Endothelial cell of umbilical vein (primary cell): ENCODE measurements at regions not wholly inside any gene's neighbourhood (a gene's known extent, or its start where the extent isn't known, plus 50 kb on each side); places are given as distances from the start of the nearest gene placed in this dataset.
A peak's percentile ranks its signal among the peaks of the same experiment; 100 is the strongest.

Experiments
- BruUV-seq: library from RNA; stranded (reverse); fragments of 400-500 nt; replicated peaks from 2 replicates; lab custom pipeline; 2021; lab: Mats Ljungman, UMichigan
- CTCF ChIA-PET: fragments of 300-600, 350-600 bp; sonication (Branson Sonifier 250); formaldehyde crosslinking; loops from one replicate; lab custom pipeline; 2021; ENCODE audit warnings: antibody characterized with exemption, inconsistent platforms; lab: Charles Lee
- POLR2A ChIA-PET: fragments of 300-600, 350-600 bp; sonication (Branson Sonifier 250); formaldehyde crosslinking; loops from one replicate; lab custom pipeline; 2021; ENCODE audit warnings: antibody characterized with exemption, inconsistent platforms; lab: Charles Lee
- DNase-seq: peaks from one replicate; pipeline ENCODE4 v3.0.0-alpha.2; 2011; ENCODE audit warnings: low read depth, low spot score
- FAIRE-seq: peaks from 2 replicates; lab custom pipeline; 2011; peaks lifted over from hg19 to GRCh38; lab: Jason Lieb, UNC
- H2AFZ ChIP-seq: 2 replicates; pipeline ENCODE4 v1.6.0; 2012; ENCODE audit warnings: low read depth, low read length, control low read depth, inconsistent platforms
- H3K27ac ChIP-seq: 2 replicates; pipeline ENCODE4 v1.5.1; 2011; ENCODE audit warnings: low read depth, mild to moderate bottlenecking, control low read depth, low read length, moderate library complexity; ENCODE audit not compliant: insufficient read depth
- H3K27me3 ChIP-seq, 2 experiments: 2 replicates each; pipeline versions ENCODE4 v1.6.0 to v1.6.1; 2011; ENCODE audit warnings: low read length in 2 of 2, mixed read lengths in 1 of 2; ENCODE audit not compliant: control insufficient read depth in 2 of 2, insufficient read depth in 2 of 2
- H3K36me3 ChIP-seq, 2 experiments: 2 replicates in 1 of 2; 3 replicates in 1 of 2; pipeline ENCODE4 v1.5.1; 2011; ENCODE audit warnings: low read length in 2 of 2, mild to moderate bottlenecking in 1 of 2, moderate library complexity in 1 of 2; ENCODE audit not compliant: control insufficient read depth in 2 of 2, insufficient read depth in 2 of 2; ENCODE audit errors: extremely low read depth in 1 of 2
- H3K4me1 ChIP-seq: 3 replicates; pipeline ENCODE4 v1.5.1; 2011; ENCODE audit warnings: mild to moderate bottlenecking, low read length; ENCODE audit not compliant: control insufficient read depth, insufficient read depth; ENCODE audit errors: extremely low read depth
- H3K4me2 ChIP-seq: 2 replicates; pipeline ENCODE4 v1.6.1; 2011; ENCODE audit warnings: low read length, control low read depth, mixed read lengths; ENCODE audit not compliant: insufficient read depth
- H3K4me3 ChIP-seq, 3 experiments: fragments of 200-600 bp in 1 of 3; sonication (generic), shearing (Covaris generic) in 1 of 3; replicated peaks in 1 of 3; 2 replicates each; pipeline ENCODE4 v1.5.1; 2011 to 2016; ENCODE audit warnings: control low read depth in 3 of 3, low read length in 3 of 3, mild to moderate bottlenecking in 2 of 3, inconsistent platforms in 1 of 3, low read depth in 1 of 3, moderate library complexity in 1 of 3; ENCODE audit not compliant: insufficient read depth in 1 of 3
- H3K79me2 ChIP-seq: 2 replicates; pipeline ENCODE4 v1.6.0; 2012; ENCODE audit warnings: low read length, inconsistent platforms; ENCODE audit not compliant: control insufficient read depth, insufficient read depth
- H3K9ac ChIP-seq: replicated peaks from 2 replicates; pipeline ENCODE3; 2011; ENCODE audit warnings: low read length, control low read depth; ENCODE audit not compliant: insufficient read depth; ENCODE audit errors: extremely low read depth
- H3K9me1 ChIP-seq: replicated peaks from 3 replicates; pipeline ENCODE4 v1.6.0; 2011; ENCODE audit warnings: mild to moderate bottlenecking, low read length; ENCODE audit not compliant: control insufficient read depth, insufficient read depth; ENCODE audit errors: extremely low read depth
- H3K9me3 ChIP-seq: replicated peaks from 2 replicates; pipeline ENCODE4 v1.5.1; 2012; ENCODE audit warnings: low read length, inconsistent platforms; ENCODE audit not compliant: control insufficient read depth, insufficient read depth
- H4K20me1 ChIP-seq: replicated peaks from 2 replicates; pipeline ENCODE3; 2011; ENCODE audit warnings: mild to moderate bottlenecking, low read length; ENCODE audit not compliant: control insufficient read depth, insufficient read depth; ENCODE audit errors: extremely low read depth
- EZH2 ChIP-seq: IDR thresholded peaks from 2 replicates; pipeline ENCODE4 v1.6.1; 2012; ENCODE audit warnings: borderline replicate concordance, low read depth, mild to moderate bottlenecking, moderate library complexity, low read length, inconsistent platforms; ENCODE audit not compliant: severe bottlenecking
- FOS ChIP-seq: IDR thresholded peaks from 2 replicates; pipeline ENCODE4 v1.6.1; 2011; ENCODE audit warnings: mild to moderate bottlenecking, low read length, moderate library complexity, borderline replicate concordance; ENCODE audit not compliant: insufficient read depth
- GATA2 ChIP-seq: IDR thresholded peaks from 2 replicates; pipeline ENCODE4 v1.7.0; 2011; ENCODE audit warnings: low read depth, mild to moderate bottlenecking, moderate library complexity, mixed read lengths, low read length; ENCODE audit not compliant: insufficient read length, insufficient read depth
- JUN ChIP-seq: IDR thresholded peaks from 2 replicates; pipeline ENCODE4 v1.6.1; 2011; ENCODE audit warnings: borderline replicate concordance, low read depth; ENCODE audit not compliant: insufficient read length, insufficient read depth
- MYC ChIP-seq: IDR thresholded peaks from one replicate; pipeline ENCODE4 v1.6.1; 2011; ENCODE audit warnings: mild to moderate bottlenecking, low read depth, low read length
- POLR2A ChIP-seq: IDR thresholded peaks from 2 replicates; pipeline ENCODE4 v1.6.1; 2012; ENCODE audit warnings: low read depth, mild to moderate bottlenecking, control low read depth, low read length
- POLR2AphosphoS5 ChIP-seq: IDR thresholded peaks from 2 replicates; pipeline ENCODE4 v1.6.1; 2012; ENCODE audit warnings: low read depth, mild to moderate bottlenecking, control low read depth, low read length, moderate library complexity; ENCODE audit not compliant: insufficient read depth
- dilution Hi-C: fragments of 300-500 bp; cut with MboI; formaldehyde crosslinking; loops from one replicate; pipeline ENCODE4 v1.15.0; 2019; ENCODE audit warnings: low sequenced_read_pairs; ENCODE audit not compliant: extremely low pct_ligation_motif_present
- intact Hi-C: fragments of 100-400 bp; cut with micrococcal nuclease; formaldehyde crosslinking; loops from one replicate; pipeline ENCODE4 v1.10.0; 2022
- TF ChIP-seq, protein P1 (sequence below), 2 donors: IDR thresholded peaks; 1 replicate in 1 of 2; 2 replicates in 1 of 2; pipeline ENCODE4 v1.5.1; 2011; ENCODE audit warnings: low read length in 2 of 2, mild to moderate bottlenecking in 2 of 2, moderate library complexity in 2 of 2, control low read depth in 1 of 2, inconsistent platforms in 1 of 2, low read depth in 1 of 2; ENCODE audit not compliant: insufficient read depth in 1 of 2; ENCODE audit errors: extremely low read depth in 1 of 2
- TF ChIP-seq, protein P2 (sequence below): IDR thresholded peaks from 2 replicates; pipeline ENCODE4 v1.6.1; 2011; ENCODE audit not compliant: insufficient read depth, insufficient read length

DNA sequence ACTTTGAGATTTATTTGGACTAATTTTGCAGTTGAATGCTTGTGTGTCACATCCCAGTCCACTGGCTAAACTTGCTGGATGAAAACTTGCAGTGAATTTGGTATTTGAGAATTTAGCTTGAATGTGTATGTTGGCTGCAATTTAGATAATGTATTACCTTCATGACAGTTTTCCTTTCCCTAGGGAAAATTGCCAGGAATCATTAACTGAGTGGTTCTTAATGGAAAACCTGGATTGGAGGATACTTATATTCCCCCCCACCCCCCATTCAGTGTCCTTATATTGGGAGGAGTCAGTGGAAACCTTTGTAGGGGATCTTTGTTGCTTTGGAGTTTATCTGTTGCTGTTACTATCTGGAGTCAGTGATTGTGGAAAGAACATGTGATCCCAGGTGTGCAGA is 67.6 kb downstream of the KPNA2 start:
- Histone ChIP-seq H3K36me3 (no peaks in the 10 kb centered on the region), H3K4me3 (peak overlapping the region in 1 of 3 experiments; percentile 22), H3K79me2 (peaks cover 9% of the 10 kb centered on the region), H3K27me3 (no peaks in the 10 kb centered on the region), H3K4me1 (no peaks in the 10 kb centered on the region), H3K9ac (peak overlapping the region; percentile 3), H3K4me2 (peak overlapping the region; percentile 47), H4K20me1 (no peaks in the 10 kb centered on the region), H3K27ac (no peak overlapping the region), H3K9me3 (no peaks in the 10 kb centered on the region), H2AFZ (no peak overlapping the region), H3K9me1 (no peaks in the 10 kb centered on the region)
- dilution Hi-C loops (no loop called here), intact Hi-C loops (loop anchor here (5.0 kb wide), 1 partner anchor 354 kb away; the partner anchor contains the start of gene WIPI1)
- DNase-seq (peak; percentile 28), FAIRE-seq (no peak)
- ChIA-PET POLR2A (no interaction called here), CTCF (interaction anchor here (0.8 kb wide), 1 partner anchor 45 kb away, joined by 3 read pairs; no protein-coding TSS in a partner anchor)
- TSS peak; percentile 25 for BruUV-seq
- TF ChIP-seq, protein P1, sequence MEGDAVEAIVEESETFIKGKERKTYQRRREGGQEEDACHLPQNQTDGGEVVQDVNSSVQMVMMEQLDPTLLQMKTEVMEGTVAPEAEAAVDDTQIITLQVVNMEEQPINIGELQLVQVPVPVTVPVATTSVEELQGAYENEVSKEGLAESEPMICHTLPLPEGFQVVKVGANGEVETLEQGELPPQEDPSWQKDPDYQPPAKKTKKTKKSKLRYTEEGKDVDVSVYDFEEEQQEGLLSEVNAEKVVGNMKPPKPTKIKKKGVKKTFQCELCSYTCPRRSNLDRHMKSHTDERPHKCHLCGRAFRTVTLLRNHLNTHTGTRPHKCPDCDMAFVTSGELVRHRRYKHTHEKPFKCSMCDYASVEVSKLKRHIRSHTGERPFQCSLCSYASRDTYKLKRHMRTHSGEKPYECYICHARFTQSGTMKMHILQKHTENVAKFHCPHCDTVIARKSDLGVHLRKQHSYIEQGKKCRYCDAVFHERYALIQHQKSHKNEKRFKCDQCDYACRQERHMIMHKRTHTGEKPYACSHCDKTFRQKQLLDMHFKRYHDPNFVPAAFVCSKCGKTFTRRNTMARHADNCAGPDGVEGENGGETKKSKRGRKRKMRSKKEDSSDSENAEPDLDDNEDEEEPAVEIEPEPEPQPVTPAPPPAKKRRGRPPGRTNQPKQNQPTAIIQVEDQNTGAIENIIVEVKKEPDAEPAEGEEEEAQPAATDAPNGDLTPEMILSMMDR (IDR thresholded peaks at IDR 0.05; ENCODE audit: extremely low read depth in 1 of 2, insufficient read depth in 1 of 2, low read depth in 1 of 2, low read length in 2 of 2), result no peak
- TF ChIP-seq FOS, result no peak
- no peak for TF ChIP-seq POLR2A
- TF ChIP-seq JUN, result no peak
- no peak for TF ChIP-seq EZH2
- no peak for TF ChIP-seq POLR2AphosphoS5
- no peak for TF ChIP-seq MYC
- TF ChIP-seq, protein P2, sequence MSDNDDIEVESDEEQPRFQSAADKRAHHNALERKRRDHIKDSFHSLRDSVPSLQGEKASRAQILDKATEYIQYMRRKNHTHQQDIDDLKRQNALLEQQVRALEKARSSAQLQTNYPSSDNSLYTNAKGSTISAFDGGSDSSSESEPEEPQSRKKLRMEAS, result no peak
- no peak for TF ChIP-seq GATA2
